ENCODE measurements at regions not wholly inside any gene's neighbourhood (a gene's known extent, or its start where the extent isn't known, plus 50 kb on each side); places are given as distances from the start of the nearest gene placed in this dataset.

- no peak overlapping the region for H3K4me3 ChIP-seq (ENCODE audit: low read depth in 2 of 2, low read length in 2 of 2)
- BruUV-seq (replicated peaks): no TSS peak
- intact Hi-C loops (cut with micrococcal nuclease; ENCODE audit: unreplicated experiment) (no loop called here), in situ Hi-C loops (cut with HindIII; ENCODE audit: low pct_unique_long_range_greater_than_20kb, low sequenced_read_pairs) (no loop called here)
- POLR2A ChIA-PET: no interaction called here
- TF ChIP-seq REST (IDR thresholded peaks at IDR 0.05; ENCODE audit: insufficient read depth in 1 of 2, low read depth in 2 of 2, low read length in 1 of 2): no peak
- H3K27ac ChIP-seq (ENCODE audit: low read length): no peak overlapping the region
- no peaks in the 10 kb centered on the region for H3K27me3 ChIP-seq (ENCODE audit: control insufficient read depth, insufficient read depth, low read length)
- ATAC-seq (no peak), DNase-seq (ENCODE audit: low read depth, low spot score) (no peak)
- H3K36me3 ChIP-seq (ENCODE audit: control insufficient read depth, insufficient read depth, low read length): no peaks in the 10 kb centered on the region
- no peaks in the 10 kb centered on the region for H3K4me1 ChIP-seq (ENCODE audit: control insufficient read depth, insufficient read depth, low read length)
- no peaks in the 10 kb centered on the region for H3K9me3 ChIP-seq (ENCODE audit: control insufficient read depth, insufficient read depth, low read depth, low read length)
- CTCF ChIA-PET: no interaction called here
Observed at GRCh38 chr16:76195648-76196047, 81.6 kb upstream of the CNTNAP4 start.

GRCh38 chr16:76197900-76198299 lies 79.3 kb upstream of the CNTNAP4 start:
- Histone ChIP-seq H3K36me3 (ENCODE audit: control insufficient read depth, insufficient read depth, low read length) (no peaks in the 10 kb centered on the region), H3K27ac (ENCODE audit: low read length) (no peak overlapping the region), H3K4me3 (ENCODE audit: low read depth in 2 of 2, low read length in 2 of 2) (no peak overlapping the region), H3K9me3 (ENCODE audit: control insufficient read depth, insufficient read depth, low read depth, low read length) (no peaks in the 10 kb centered on the region), H3K27me3 (ENCODE audit: control insufficient read depth, insufficient read depth, low read length) (no peaks in the 10 kb centered on the region), H3K4me1 (ENCODE audit: control insufficient read depth, insufficient read depth, low read length) (no peaks in the 10 kb centered on the region)
- in situ Hi-C loops (cut with HindIII; ENCODE audit: low pct_unique_long_range_greater_than_20kb, low sequenced_read_pairs): no loop called here
- intact Hi-C loops (cut with micrococcal nuclease; ENCODE audit: unreplicated experiment): no loop called here
- no TSS peak for BruUV-seq (replicated peaks)
- no peak for TF ChIP-seq SIN3A (IDR thresholded peaks at IDR 0.05; ENCODE audit: borderline replicate concordance, insufficient read depth, low read depth, low read length)
- TF ChIP-seq TCF7L2 (IDR thresholded peaks at IDR 0.05; ENCODE audit: low read depth, low read length): no peak
- no peak for TF ChIP-seq POLR2AphosphoS5 (IDR thresholded peaks at IDR 0.05; ENCODE audit: low read depth, low read length)
- no peak for TF ChIP-seq REST (IDR thresholded peaks at IDR 0.05; ENCODE audit: insufficient read depth in 1 of 2, low read depth in 2 of 2, low read length in 1 of 2)
- TF ChIP-seq CTCF (IDR thresholded peaks at IDR 0.05): no peak
- CTCF ChIA-PET: no interaction called here
- ATAC-seq: no peak
- POLR2A ChIA-PET: no interaction called here
- no peak for DNase-seq (ENCODE audit: low read depth, low spot score)
